ENCODE measurements at regions not wholly inside any gene's neighbourhood (a gene's known extent, or its start where the extent isn't known, plus 50 kb on each side); places are given as distances from the start of the nearest gene placed in this dataset.

GRCh38 chr18:6644836-6645627, 84.5 kb upstream of the ARHGAP28 start:
- FAIRE-seq (no peak), ATAC-seq (no peak), DNase-seq (ENCODE audit: extremely low read depth in 1 of 4, low spot score in 3 of 4) (no peak)
- TF ChIP-seq MEIS2 (IDR thresholded peaks at IDR 0.05; ENCODE audit: partially characterized antibody) = peak; percentile 3
- no peak for TF ChIP-seq ZNF695 (CRISPR knock-in tag; IDR thresholded peaks at IDR 0.05)
- TF ChIP-seq PBX2 (CRISPR knock-in tag; IDR thresholded peaks at IDR 0.05; ENCODE audit: low read depth) = no peak
- TF ChIP-seq PBX2 (tag; conservative IDR thresholded peaks at IDR 0.05; ENCODE audit: low read depth) = peak; percentile 54
- Histone ChIP-seq H3K27ac (ENCODE audit: extremely low read depth, low read depth, low read length) (no peak overlapping the region), H3K9me1 (ENCODE audit: control insufficient read depth, insufficient read depth, low read length) (no peaks in the 10 kb centered on the region), H3K4me1 (replicated peaks in 1 of 2; ENCODE audit: control insufficient read depth in 2 of 2, insufficient read depth in 2 of 2, low read length in 2 of 2) (no peaks in the 10 kb centered on the region), H4K20me1 (replicated peaks; ENCODE audit: control insufficient read depth, insufficient read depth, low read length) (no peaks in the 10 kb centered on the region), H3K79me2 (ENCODE audit: control insufficient read depth, insufficient read depth, low read length) (no peaks in the 10 kb centered on the region), H2AFZ (ENCODE audit: low read depth, low read length) (no peak overlapping the region), H3K4me2 (ENCODE audit: insufficient read depth, low read length) (no peak overlapping the region), H3K9ac (ENCODE audit: insufficient read depth in 1 of 2, low read depth in 2 of 2, low read length in 2 of 2) (no peak overlapping the region), H3K27me3 (ENCODE audit: control insufficient read depth in 2 of 2, insufficient read depth in 2 of 2, low read length in 2 of 2) (peaks cover 4 to 24% of the 10 kb centered on the region in 2 experiments), H3K9me3 (replicated peaks; ENCODE audit: control insufficient read depth, insufficient read depth, low read depth, low read length) (no peaks in the 10 kb centered on the region), H3K4me3 (no peak overlapping the region), H3K36me3 (ENCODE audit: control insufficient read depth, insufficient read depth, low read length) (no peaks in the 10 kb centered on the region)
- under 1% methylated on average over 10 of the region's 10 CpGs for WGBS (ENCODE audit: insufficient coverage, low coverage, missing lambda C conversion rate)
- intact Hi-C loops (cut with micrococcal nuclease) = no loop called here
- in situ Hi-C loops (cut with MboI) = no loop called here
- ChIA-PET CTCF (ENCODE audit: low intra/inter-chr PET ratio) (no interaction called here), POLR2A (no interaction called here)
- BruUV-seq (replicated peaks) = no TSS peak
